SH-SY5Y (cell line): ENCODE measurements at regions not wholly inside any gene's neighbourhood (a gene's known extent, or its start where the extent isn't known, plus 50 kb on each side); places are given as distances from the start of the nearest gene placed in this dataset.

Source experiments
- GATA2 ChIP-seq: IDR thresholded peaks from 2 replicates; pipeline ENCODE4 v1.6.1; 2011; ENCODE audit warnings: mild to moderate bottlenecking, low read depth, low read length
- GATA3 ChIP-seq: IDR thresholded peaks from 2 replicates; pipeline ENCODE4 v1.6.1; 2011; ENCODE audit warnings: low read depth, mild to moderate bottlenecking, low read length, moderate library complexity

DNA sequence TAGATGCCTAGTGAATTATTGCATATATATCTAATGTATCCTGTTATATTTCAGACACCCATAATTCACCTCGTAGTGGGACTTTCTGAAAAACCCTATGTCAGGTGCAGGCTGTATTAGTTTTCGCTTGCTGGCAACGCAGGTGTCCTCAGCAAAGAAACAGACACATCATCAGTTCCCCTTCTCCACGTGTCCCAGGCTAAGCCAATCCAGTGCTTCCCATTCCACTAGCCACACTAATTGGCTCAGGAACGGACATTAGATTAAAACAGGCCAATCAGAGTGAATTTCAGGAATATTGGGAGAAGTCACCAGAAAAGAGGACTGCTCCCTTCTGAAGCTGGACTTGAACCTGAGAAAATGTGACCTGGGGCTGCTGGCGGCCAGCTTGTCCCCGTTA is 151.3 kb downstream of the PTPN11 start:
- TF ChIP-seq GATA2 (no peak), GATA3 (no peak)
